Forelimb muscle (tissue), 1 donor: ENCODE measurements at regions not wholly inside any gene's neighbourhood (a gene's known extent, or its start where the extent isn't known, plus 50 kb on each side); places are given as distances from the start of the nearest gene placed in this dataset.

Experiments used
- DNase-seq: peaks from one replicate; pipeline ENCODE4 v3.0.0-alpha.2; 2013; ENCODE audit warnings: low read depth

- DNase-seq, result no peak
Measured at GRCh38 chr6:109295109-109295773, 87.0 kb downstream of the CD164 start.

GRCh38 chr6:109292983-109293586 lies 89.2 kb downstream of the CD164 start:
- DNase-seq, result no peak

GRCh38 chr6:109292420-109292819 lies 89.8 kb downstream of the CD164 start:
- DNase-seq, result no peak

- DNase-seq, result no peak
Measured at GRCh38 chr6:109291902-109292301, 90.4 kb downstream of the CD164 start.

GRCh38 chr6:109290143-109290931 lies 91.9 kb downstream of the CD164 start:
- DNase-seq, result no peak

- no peak for DNase-seq
Measured at GRCh38 chr6:109285366-109285765, 96.9 kb downstream of the CD164 start.

- no peak for DNase-seq
Measured at GRCh38 chr6:109284675-109285074, 97.6 kb downstream of the CD164 start.

GRCh38 chr6:109282756-109283155 lies 99.5 kb downstream of the CD164 start:
- DNase-seq, result no peak

GRCh38 chr6:109279628-109280027 lies 102.6 kb downstream of the CD164 start:
- no peak for DNase-seq

- DNase-seq, result no peak
Measured at GRCh38 chr6:109271622-109272021, 110.6 kb downstream of the CD164 start.

GRCh38 chr6:109269953-109270517 lies 112.2 kb downstream of the CD164 start:
- DNase-seq, result no peak

GRCh38 chr6:109269057-109269456 lies 113.2 kb downstream of the CD164 start:
- no peak for DNase-seq

- DNase-seq, result no peak
Measured at GRCh38 chr6:109265530-109265929, 116.7 kb downstream of the CD164 start.

- no peak for DNase-seq
Measured at GRCh38 chr6:109263873-109264700, 118.2 kb downstream of the CD164 start.

GRCh38 chr6:109262261-109262660 lies 120.0 kb downstream of the CD164 start:
- DNase-seq, result no peak

GRCh38 chr6:109261811-109262210 lies 120.5 kb downstream of the CD164 start:
- no peak for DNase-seq

- DNase-seq, result no peak
Measured at GRCh38 chr6:109260701-109261100, 121.6 kb downstream of the CD164 start.

GRCh38 chr6:109260126-109260525 lies 122.1 kb downstream of the CD164 start:
- DNase-seq, result no peak

GRCh38 chr6:109258129-109258528 lies 124.1 kb downstream of the CD164 start:
- no peak for DNase-seq

GRCh38 chr6:109257494-109257893 lies 124.8 kb downstream of the CD164 start:
- DNase-seq, result no peak

- DNase-seq, result no peak
Measured at GRCh38 chr6:109255946-109256640, 126.2 kb downstream of the CD164 start.
